HUES48 (cell line): ENCODE measurements at regions not wholly inside any gene's neighbourhood (a gene's known extent, or its start where the extent isn't known, plus 50 kb on each side); places are given as distances from the start of the nearest gene placed in this dataset.

Experiments used
- H3K27ac ChIP-seq: one replicate; pipeline ENCODE4 v1.7.0; 2013; ENCODE audit warnings: low read depth, low read length, inconsistent platforms
- H3K27me3 ChIP-seq: 2 replicates; pipeline ENCODE4 v1.6.1; 2013; ENCODE audit warnings: mild to moderate bottlenecking, low read length; ENCODE audit not compliant: control insufficient read depth, insufficient read depth
- H3K36me3 ChIP-seq: 2 replicates; pipeline ENCODE4 v1.6.1; 2013; ENCODE audit warnings: low read length; ENCODE audit not compliant: control insufficient read depth, insufficient read depth
- H3K4me1 ChIP-seq: 2 replicates; pipeline ENCODE4 v1.6.1; 2013; ENCODE audit warnings: mild to moderate bottlenecking, low read length; ENCODE audit not compliant: control insufficient read depth, insufficient read depth
- H3K4me3 ChIP-seq: 2 replicates; pipeline ENCODE4 v1.5.1; 2013; ENCODE audit warnings: mild to moderate bottlenecking, low read depth, low read length
- H3K9ac ChIP-seq: 2 replicates; pipeline ENCODE4 v1.6.1; 2013; ENCODE audit warnings: mild to moderate bottlenecking, low read depth, low read length, moderate library complexity
- H3K9me3 ChIP-seq: 2 replicates; pipeline ENCODE4 v1.6.1; 2013; ENCODE audit warnings: low read length; ENCODE audit not compliant: control insufficient read depth, insufficient read depth

DNA sequence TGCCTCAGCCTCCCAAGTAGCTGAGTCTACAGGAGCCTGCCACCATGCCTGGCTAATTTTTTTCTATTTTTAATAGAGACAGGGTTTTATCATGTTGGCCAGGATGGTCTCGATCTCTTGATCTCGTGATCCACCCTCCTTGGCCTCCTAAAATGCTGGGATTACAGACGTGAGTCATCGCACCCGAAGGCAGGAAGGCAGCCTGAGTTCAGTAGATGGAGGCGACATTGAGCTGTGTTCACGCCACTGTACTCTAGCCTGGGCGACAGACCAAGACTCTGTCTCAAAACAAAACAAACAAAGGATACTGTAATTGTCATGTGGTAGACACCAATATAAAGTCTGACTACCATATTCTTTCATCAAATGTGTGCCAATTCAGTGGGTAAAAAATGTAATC lies 500.9 kb upstream of the DSEL start:
- no peaks in the 10 kb centered on the region for H3K9me3 ChIP-seq

DNA sequence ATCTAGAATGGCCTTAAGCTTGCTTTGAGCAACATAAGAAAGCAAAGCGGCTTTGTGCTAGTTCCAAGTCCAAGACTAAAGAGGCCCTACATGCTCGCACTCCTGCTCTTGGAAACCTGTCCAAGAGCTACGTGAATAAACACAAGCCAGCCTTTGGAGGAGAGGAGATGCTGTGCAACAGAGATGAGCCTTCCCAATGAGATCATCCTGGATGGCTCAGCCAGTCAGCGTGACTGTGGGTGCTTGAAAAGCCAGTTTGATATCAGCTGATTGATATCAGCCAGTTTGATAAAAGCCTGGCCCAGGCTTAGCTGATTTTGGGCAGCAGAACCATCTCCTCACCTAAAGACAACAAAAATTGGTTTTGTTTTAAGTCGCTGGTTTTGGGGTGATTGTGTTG lies 481.0 kb upstream of the DSEL start:
- Histone ChIP-seq H3K27ac (no peak overlapping the region), H3K36me3 (no peaks in the 10 kb centered on the region), H3K27me3 (no peaks in the 10 kb centered on the region), H3K9me3 (no peaks in the 10 kb centered on the region), H3K4me3 (no peak overlapping the region), H3K9ac (no peak overlapping the region), H3K4me1 (no peaks in the 10 kb centered on the region)

More for the DNA sequence above, 500.9 kb upstream of the DSEL start:
- Histone ChIP-seq H3K36me3 (no peaks in the 10 kb centered on the region), H3K9ac (no peak overlapping the region), H3K4me1 (peaks cover 4% of the 10 kb centered on the region; the same call in 1 of the 2 replicates), H3K27me3 (no peaks in the 10 kb centered on the region), H3K27ac (no peak overlapping the region), H3K4me3 (no peak overlapping the region)

DNA sequence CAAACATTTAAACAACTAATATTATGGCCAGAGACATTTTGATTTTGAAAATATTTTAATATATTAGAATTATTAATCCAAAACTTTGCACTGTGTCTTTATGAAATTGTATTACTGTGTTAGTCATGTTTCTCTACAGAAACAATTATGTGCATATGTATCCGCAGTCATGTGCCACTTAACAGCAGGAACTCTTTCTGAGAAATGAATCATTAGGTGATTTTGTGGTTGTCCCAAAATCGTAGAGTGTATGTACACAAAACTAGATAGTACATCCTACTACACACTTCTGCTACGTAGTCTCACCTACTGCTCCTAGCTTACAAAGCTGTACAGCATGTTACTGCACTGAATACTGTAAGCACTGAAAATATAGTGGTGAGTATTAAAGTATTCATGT lies 479.2 kb upstream of the DSEL start:
- H3K9ac ChIP-seq = no peak overlapping the region
- no peak overlapping the region for H3K4me3 ChIP-seq
- no peaks in the 10 kb centered on the region for H3K4me1 ChIP-seq
- no peaks in the 10 kb centered on the region for H3K27me3 ChIP-seq
- no peaks in the 10 kb centered on the region for H3K9me3 ChIP-seq
- H3K27ac ChIP-seq = no peak overlapping the region
- H3K36me3 ChIP-seq = no peaks in the 10 kb centered on the region

DNA sequence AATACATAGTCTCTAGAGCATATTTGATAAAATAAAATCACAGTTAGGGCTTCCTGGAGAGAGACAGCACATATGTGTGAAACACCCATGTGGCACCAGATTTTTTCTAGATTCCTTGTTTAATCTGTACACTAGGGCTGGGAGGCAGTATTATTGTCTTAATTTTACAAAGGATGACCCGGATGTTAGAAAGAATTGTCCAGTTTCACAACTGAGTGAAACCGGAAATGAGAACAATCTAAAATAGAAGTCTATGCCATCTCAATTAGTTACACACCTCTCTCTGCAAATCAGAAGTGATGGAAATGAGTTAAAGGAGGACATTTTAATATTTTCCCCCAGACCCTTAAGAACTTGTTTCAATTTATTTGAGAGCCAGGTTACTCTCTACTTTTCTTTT lies 463.7 kb upstream of the DSEL start:
- no peaks in the 10 kb centered on the region for H3K9me3 ChIP-seq
- H3K36me3 ChIP-seq = no peaks in the 10 kb centered on the region
- no peak overlapping the region for H3K9ac ChIP-seq
- no peaks in the 10 kb centered on the region for H3K27me3 ChIP-seq
- no peak overlapping the region for H3K27ac ChIP-seq
- H3K4me1 ChIP-seq = no peaks in the 10 kb centered on the region
- H3K4me3 ChIP-seq = no peak overlapping the region

DNA sequence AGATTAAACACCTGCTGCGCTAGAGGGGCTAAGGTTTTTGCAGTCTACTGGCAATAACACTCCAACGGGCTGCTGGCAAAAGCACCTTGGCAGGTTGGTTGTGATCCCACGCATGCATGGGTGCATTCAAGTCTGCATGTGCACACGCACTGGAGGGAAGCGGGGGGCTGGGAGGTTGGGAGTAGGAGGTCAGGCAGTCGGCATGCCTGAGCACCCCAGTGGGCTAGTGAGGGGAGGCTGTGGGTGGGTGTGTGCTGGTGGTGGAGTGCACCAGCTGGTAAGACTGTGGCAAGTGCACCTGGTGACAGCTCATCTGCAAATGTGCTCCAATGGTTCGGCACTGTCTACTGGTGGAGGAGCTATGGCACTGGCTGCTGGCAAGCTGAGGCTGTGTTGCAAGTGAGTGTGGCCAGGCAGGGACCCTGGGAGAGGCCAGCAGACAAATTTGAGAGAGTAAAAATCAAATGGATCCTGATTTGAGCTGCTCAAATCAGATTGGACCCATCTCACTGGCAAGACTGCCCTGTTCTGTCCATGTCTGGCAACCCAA lies 460.6 kb upstream of the DSEL start:
- no peaks in the 10 kb centered on the region for H3K27me3 ChIP-seq
- H3K36me3 ChIP-seq = no peaks in the 10 kb centered on the region
- H3K9ac ChIP-seq = no peak overlapping the region
- H3K27ac ChIP-seq = no peak overlapping the region
- no peak overlapping the region for H3K4me3 ChIP-seq
- no peaks in the 10 kb centered on the region for H3K4me1 ChIP-seq
- H3K9me3 ChIP-seq = no peaks in the 10 kb centered on the region

DNA sequence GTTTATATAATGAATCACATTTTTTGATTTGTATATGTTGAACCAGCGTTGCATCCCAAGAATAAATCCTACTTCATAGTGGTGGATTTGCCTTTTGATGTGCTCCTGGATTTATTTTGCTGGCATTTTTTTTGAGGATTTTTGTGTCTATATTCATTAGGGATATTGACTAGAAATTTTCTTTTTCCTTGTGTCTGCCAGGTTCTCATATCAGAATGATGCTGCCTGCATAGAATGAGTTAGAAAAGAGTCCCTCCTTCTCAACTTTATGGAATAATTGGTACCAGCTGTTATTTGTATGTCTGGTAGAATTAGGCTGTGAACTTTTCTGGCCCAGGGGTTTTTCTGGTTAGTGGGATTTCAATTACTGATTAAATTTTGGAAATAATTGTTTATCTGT lies 457.4 kb upstream of the DSEL start:
- H3K9me3 ChIP-seq = no peaks in the 10 kb centered on the region
- H3K27ac ChIP-seq = no peak overlapping the region
- no peaks in the 10 kb centered on the region for H3K27me3 ChIP-seq
- H3K36me3 ChIP-seq = no peaks in the 10 kb centered on the region
- H3K4me3 ChIP-seq = no peak overlapping the region
- no peak overlapping the region for H3K9ac ChIP-seq
- no peaks in the 10 kb centered on the region for H3K4me1 ChIP-seq

DNA sequence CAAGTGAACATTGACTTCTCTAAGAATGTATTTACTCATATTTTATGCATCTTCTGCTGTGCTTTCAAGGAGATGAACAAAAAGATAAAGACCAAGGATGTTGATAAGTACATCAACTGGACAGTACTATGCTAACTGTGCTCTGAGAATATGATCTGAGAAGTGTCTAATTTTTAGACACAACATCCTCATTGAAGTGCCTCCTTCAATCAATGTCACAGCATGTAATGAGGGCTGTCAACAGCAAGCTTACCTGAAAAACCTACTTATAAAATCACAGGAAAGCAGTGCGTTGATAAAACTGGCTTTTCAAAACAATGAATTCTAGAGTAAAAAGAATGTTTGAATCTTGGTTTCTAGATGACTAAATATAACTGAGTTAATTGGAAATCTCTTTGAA lies 452.9 kb upstream of the DSEL start:
- Histone ChIP-seq H3K4me3 (no peak overlapping the region), H3K27me3 (no peaks in the 10 kb centered on the region), H3K9me3 (no peaks in the 10 kb centered on the region), H3K36me3 (no peaks in the 10 kb centered on the region), H3K27ac (no peak overlapping the region), H3K9ac (no peak overlapping the region), H3K4me1 (no peaks in the 10 kb centered on the region)

DNA sequence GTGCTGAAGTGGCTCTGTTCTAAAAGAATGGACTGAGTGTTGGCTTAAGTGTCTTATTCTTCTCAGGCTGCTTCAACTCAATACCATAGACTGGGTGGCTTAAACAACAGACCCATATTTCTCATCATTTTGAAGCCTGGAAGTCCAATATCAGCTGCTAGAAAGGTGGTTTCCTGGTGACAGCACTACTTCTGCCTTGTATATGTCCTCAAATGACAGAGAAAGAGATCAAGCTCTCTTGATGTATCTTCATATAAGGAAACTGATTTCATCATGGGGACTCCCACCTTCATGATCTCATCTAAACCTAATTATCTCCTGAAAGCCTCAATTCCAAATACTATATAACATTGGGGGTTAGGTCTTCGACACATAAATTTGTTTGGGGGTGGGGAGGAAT lies 449.7 kb upstream of the DSEL start:
- no peaks in the 10 kb centered on the region for H3K4me1 ChIP-seq
- no peaks in the 10 kb centered on the region for H3K36me3 ChIP-seq
- H3K4me3 ChIP-seq = no peak overlapping the region
- no peak overlapping the region for H3K9ac ChIP-seq
- no peaks in the 10 kb centered on the region for H3K27me3 ChIP-seq
- H3K27ac ChIP-seq = no peak overlapping the region
- H3K9me3 ChIP-seq = no peaks in the 10 kb centered on the region

DNA sequence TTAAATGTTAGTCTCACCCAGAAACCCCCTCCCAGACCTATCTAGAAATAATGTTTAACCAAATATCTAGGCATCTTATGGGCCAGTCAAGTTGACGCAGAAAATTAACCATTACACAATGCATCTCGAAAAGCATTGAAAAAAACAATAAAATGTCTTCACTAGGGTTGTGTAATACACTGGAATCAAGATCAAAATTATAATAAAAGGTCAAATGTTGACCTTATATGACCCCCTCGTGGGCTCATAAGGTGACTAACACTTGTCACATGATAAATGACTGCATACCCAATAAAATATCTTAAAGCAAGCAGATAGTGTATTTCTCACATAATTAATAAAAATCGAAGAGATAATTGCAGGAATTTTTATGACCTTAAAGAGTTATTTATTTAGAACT lies 447.9 kb upstream of the DSEL start:
- no peaks in the 10 kb centered on the region for H3K9me3 ChIP-seq

DNA sequence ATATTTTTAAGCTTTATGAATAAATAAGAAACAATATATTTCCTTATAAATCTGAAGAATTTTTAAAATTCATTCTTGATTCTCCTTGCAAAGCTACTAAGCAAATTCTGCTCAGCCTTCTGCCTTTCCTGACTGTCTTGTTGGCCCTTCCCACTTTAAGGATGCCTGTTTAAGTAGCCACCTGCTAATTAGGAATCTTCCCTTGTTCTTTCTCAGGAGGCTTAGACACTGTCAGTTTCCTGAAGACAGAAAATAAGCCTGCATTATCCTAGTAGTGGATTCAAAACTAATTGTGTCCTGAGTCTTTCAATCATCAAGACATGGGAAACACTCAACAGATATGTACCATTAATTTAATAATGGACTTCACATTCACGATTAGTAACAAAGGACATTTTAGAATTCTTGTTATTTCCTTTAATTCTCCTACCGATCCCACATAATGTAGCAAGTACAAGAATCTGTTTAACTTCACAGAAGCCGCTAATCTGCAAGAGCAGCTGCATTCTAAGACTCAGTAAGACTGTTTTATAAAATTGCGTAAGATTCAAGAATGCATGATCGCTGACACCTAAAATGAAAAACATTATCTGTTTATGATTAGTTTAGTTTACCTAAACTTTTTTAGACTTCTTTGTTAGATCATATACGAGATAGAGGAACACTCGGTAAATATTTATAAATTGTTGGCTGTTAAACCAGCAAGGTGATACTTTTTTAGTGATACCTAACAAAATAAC lies 445.4 kb upstream of the DSEL start:
- Histone ChIP-seq H3K4me1 (peaks cover 14% of the 10 kb centered on the region), H3K9ac (no peak overlapping the region), H3K36me3 (no peaks in the 10 kb centered on the region), H3K27me3 (no peaks in the 10 kb centered on the region), H3K9me3 (no peaks in the 10 kb centered on the region), H3K27ac (no peak overlapping the region), H3K4me3 (no peak overlapping the region)

More for the DNA sequence above, 447.9 kb upstream of the DSEL start:
- no peak overlapping the region for H3K9ac ChIP-seq
- H3K27me3 ChIP-seq = no peaks in the 10 kb centered on the region
- H3K36me3 ChIP-seq = no peaks in the 10 kb centered on the region
- no peaks in the 10 kb centered on the region for H3K4me1 ChIP-seq
- H3K4me3 ChIP-seq = no peak overlapping the region
- H3K27ac ChIP-seq = no peak overlapping the region

DNA sequence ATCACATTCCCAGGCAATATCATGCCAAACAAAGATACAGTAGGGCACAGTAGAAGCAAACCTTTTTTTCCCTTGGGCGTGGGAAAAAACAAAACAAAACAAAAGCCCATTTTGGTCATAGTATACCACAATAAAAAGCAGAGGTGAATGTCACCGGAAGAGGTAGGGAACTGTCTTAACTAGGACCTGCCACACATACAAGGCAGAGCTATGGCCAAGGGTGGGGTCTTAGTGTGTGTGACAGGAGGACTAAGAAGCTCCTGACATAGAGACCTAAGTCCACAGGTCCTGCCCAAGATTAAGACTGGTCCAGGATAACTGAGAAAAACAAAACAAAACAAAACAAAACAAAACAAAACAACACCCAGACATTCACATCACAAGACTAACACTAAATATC lies 441.2 kb upstream of the DSEL start:
- Histone ChIP-seq H3K4me3 (no peak overlapping the region), H3K9ac (no peak overlapping the region)

More for the DNA sequence above, 441.2 kb upstream of the DSEL start:
- H3K27me3 ChIP-seq = no peaks in the 10 kb centered on the region
- no peaks in the 10 kb centered on the region for H3K36me3 ChIP-seq
- no peak overlapping the region for H3K27ac ChIP-seq
- H3K4me1 ChIP-seq = peaks cover 33% of the 10 kb centered on the region
- H3K9me3 ChIP-seq = no peaks in the 10 kb centered on the region
